A549 (cell line): ENCODE measurements at regions not wholly inside any gene's neighbourhood (a gene's known extent, or its start where the extent isn't known, plus 50 kb on each side); places are given as distances from the start of the nearest gene placed in this dataset.

Experiments
- ATAC-seq, 2 experiments: fragments of 200-7000 bp in 1 of 2; fragments of >200 bp in 1 of 2; cut with Nextera tagmentation in 1 of 2; cut with Tn5 transposase in 1 of 2; 3 replicates each; pipeline versions ENCODE4 v1.8.0 to v1.9.1; 2018 to 2020; ENCODE audit warnings: mild to moderate bottlenecking in 1 of 2, moderate library complexity in 1 of 2
- CTCF ChIA-PET: fragments of 300-600 bp; sonication (Branson Sonifier 250); formaldehyde crosslinking; extraction: SDS; loops from one replicate; lab custom pipeline; 2021; ENCODE audit warnings: antibody characterized with exemption, inconsistent platforms; lab: Yijun Ruan, JAX
- POLR2A ChIA-PET: fragments of 350-600 bp; formaldehyde crosslinking; extraction: SDS; loops from one replicate; lab custom pipeline; 2021; ENCODE audit warnings: antibody characterized with exemption, inconsistent platforms; lab: Yijun Ruan, JAX
- DNase-seq, 2 experiments: peaks; one replicate each; pipeline versions ENCODE4 v3.0.0 to v3.0.0-alpha.2; 2011 to 2016; ENCODE audit warnings: low read depth in 1 of 2, low spot score in 1 of 2
- FAIRE-seq: peaks from 2 replicates; lab custom pipeline; 2011; peaks lifted over from hg19 to GRCh38; lab: Jason Lieb, UNC
- H3K27ac ChIP-seq, 2 experiments: fragments of >200 bp; sonication (Bioruptor Twin); formaldehyde crosslinking; 3 replicates each; pipeline ENCODE4 v1.5.1; 2016 to 2017
- H3K4me1 ChIP-seq: fragments of >200 bp; sonication (Bioruptor Twin); formaldehyde crosslinking; 3 replicates; pipeline ENCODE4 v1.6.1; 2016
- H3K4me2 ChIP-seq: fragments of >200 bp; sonication (Bioruptor Twin); formaldehyde crosslinking; 3 replicates; pipeline ENCODE4 v1.6.1; 2016
- H3K4me3 ChIP-seq: fragments of >200 bp; sonication (Bioruptor Twin); formaldehyde crosslinking; 3 replicates; pipeline ENCODE4 v1.5.1; 2016
- H3K9me3 ChIP-seq: fragments of >200 bp; sonication (Bioruptor Twin); formaldehyde crosslinking; 3 replicates; pipeline ENCODE4 v1.6.1; 2016
- CBX2 ChIP-seq: fragments of 200-600 bp; sonication (generic); IDR thresholded peaks from 2 replicates; pipeline ENCODE4 v1.6.1; 2016; ENCODE audit warnings: low read depth, mild to moderate bottlenecking, borderline replicate concordance
- CHD2 ChIP-seq: fragments of 150-350 bp; IDR thresholded peaks from 2 replicates; pipeline ENCODE4 v1.6.1; 2014; ENCODE audit warnings: low read length; ENCODE audit not compliant: partially characterized antibody
- CHD4 ChIP-seq: fragments of 200-600 bp; sonication (generic); IDR thresholded peaks from 2 replicates; pipeline ENCODE4 v1.6.1; 2016; ENCODE audit warnings: antibody characterized with exemption, mild to moderate bottlenecking, borderline replicate concordance
- E2F6 ChIP-seq: IDR thresholded peaks from 2 replicates; pipeline ENCODE4 v1.6.1; 2012; ENCODE audit warnings: low read depth, borderline replicate concordance
- EP300 ChIP-seq, 2 experiments: fragments of >200 bp; sonication (Bioruptor Twin); formaldehyde crosslinking; IDR thresholded peaks; 2 replicates in 1 of 2; 3 replicates in 1 of 2; pipeline ENCODE4 v1.6.1; 2016 to 2017
- FOSL2 ChIP-seq, 2 experiments: fragments of 450-650 bp in 1 of 2; fragments of >200 bp in 1 of 2; sonication (Bioruptor Twin) in 1 of 2; formaldehyde crosslinking; IDR thresholded peaks; 2 replicates each; pipeline versions ENCODE4 v1.5.0 to v1.6.1; 2016 to 2020; ENCODE audit warnings: mild to moderate bottlenecking in 1 of 2, moderate library complexity in 1 of 2
- FOXS1 ChIP-seq: fragments of 250-450 bp; sonication (Bioruptor Pico); IDR thresholded peaks from 2 replicates; pipeline ENCODE4 v1.5.0; 2020; ENCODE audit warnings: mild to moderate bottlenecking, moderate library complexity
- HOXB5 ChIP-seq: fragments of 250-450 bp; sonication (Bioruptor Pico); IDR thresholded peaks from 2 replicates; pipeline ENCODE4 v1.5.0; 2020; ENCODE audit warnings: mild to moderate bottlenecking, moderate library complexity
- KDM1A ChIP-seq: fragments of 200-600 bp; sonication (generic); IDR thresholded peaks from 2 replicates; pipeline ENCODE4 v1.6.1; 2016; ENCODE audit warnings: low read depth, mild to moderate bottlenecking
- MYC ChIP-seq: IDR thresholded peaks from 2 replicates; pipeline ENCODE4 v1.6.1; 2012; ENCODE audit warnings: mild to moderate bottlenecking, inconsistent platforms, low read length, improper control_type of control experiment, borderline replicate concordance
- NFE2L2 ChIP-seq: fragments of 150-350 bp; conservative IDR thresholded peaks from 2 replicates; pipeline ENCODE4 v1.6.1; 2014; ENCODE audit warnings: low read length
- NPAS2 ChIP-seq: fragments of 250-450 bp; sonication (Bioruptor Pico); IDR thresholded peaks from 2 replicates; pipeline ENCODE4 v1.8.0; 2022; ENCODE audit warnings: mild to moderate bottlenecking, moderate library complexity, borderline replicate concordance
- NR3C1 ChIP-seq: fragments of >200 bp; sonication (Bioruptor Twin); formaldehyde crosslinking; IDR thresholded peaks from 3 replicates; pipeline ENCODE4 v1.6.1; 2017
- POLR2A ChIP-seq: IDR thresholded peaks from 2 replicates; pipeline ENCODE4 v1.6.1; 2012; ENCODE audit warnings: mild to moderate bottlenecking, low read length
- POLR2AphosphoS2 ChIP-seq: conservative IDR thresholded peaks from 2 replicates; pipeline ENCODE4 v1.6.1; 2012; ENCODE audit warnings: low read length, improper control_type of control experiment, inconsistent platforms
- RAD21 ChIP-seq, 2 experiments: fragments of >200 bp in 1 of 2; sonication (Bioruptor Twin) in 1 of 2; formaldehyde crosslinking in 1 of 2; IDR thresholded peaks in 1 of 2; conservative IDR thresholded peaks in 1 of 2; 2 replicates in 1 of 2; 3 replicates in 1 of 2; pipeline ENCODE4 v1.6.1; 2012 to 2018; ENCODE audit warnings: inconsistent platforms in 1 of 2
- RARB ChIP-seq: fragments of 250-450 bp; sonication (Bioruptor Pico); IDR thresholded peaks from 2 replicates; pipeline ENCODE4 v1.8.0; 2021; ENCODE audit warnings: mild to moderate bottlenecking, moderate library complexity
- RCOR1 ChIP-seq: fragments of 150-350 bp; IDR thresholded peaks from 2 replicates; pipeline ENCODE4 v1.6.1; 2014; ENCODE audit warnings: antibody characterized with exemption, low read length, low read depth
- RNF2 ChIP-seq: fragments of 200-600 bp; sonication (generic); IDR thresholded peaks from 2 replicates; pipeline ENCODE4 v1.6.1; 2016; ENCODE audit warnings: low read depth, mild to moderate bottlenecking, antibody characterized with exemption, moderate library complexity, borderline replicate concordance
- SMC3 ChIP-seq: fragments of >200 bp; sonication (Bioruptor Twin); formaldehyde crosslinking; IDR thresholded peaks from 3 replicates; pipeline ENCODE4 v1.6.1; 2018; ENCODE audit warnings: inconsistent platforms
- TFCP2L1 ChIP-seq: fragments of 250-450 bp; sonication (Bioruptor Pico); IDR thresholded peaks from 2 replicates; pipeline ENCODE4 v1.5.0; 2021; ENCODE audit warnings: mild to moderate bottlenecking
- USF2 ChIP-seq: fragments of 450-650 bp; IDR thresholded peaks from 2 replicates; pipeline ENCODE4 v1.6.1; 2014; ENCODE audit warnings: antibody characterized with exemption
- ZC3H11A ChIP-seq: fragments of 450-650 bp; IDR thresholded peaks from 2 replicates; pipeline ENCODE4 v1.6.1; 2014; ENCODE audit warnings: antibody characterized with exemption, mild to moderate bottlenecking
- ZFP36 ChIP-seq: fragments of 450-650 bp; IDR thresholded peaks from 2 replicates; pipeline ENCODE4 v1.6.1; 2014; ENCODE audit warnings: borderline replicate concordance; ENCODE audit not compliant: partially characterized antibody
- ZNF302 ChIP-seq: fragments of 250-450 bp; sonication (Bioruptor Pico); IDR thresholded peaks from 2 replicates; pipeline ENCODE4 v1.9.0; 2021; ENCODE audit warnings: inconsistent platforms, mild to moderate bottlenecking, moderate library complexity
- ZSCAN20 ChIP-seq: fragments of 250-450 bp; sonication (Bioruptor Pico); IDR thresholded peaks from 2 replicates; pipeline ENCODE4 v1.8.0; 2022; ENCODE audit warnings: mild to moderate bottlenecking, moderate library complexity
- WGBS: methylation state at CpG from one replicate; pipeline ENCODE4 v1.1.6; 2017; ENCODE audit errors: missing lambda C conversion rate; 5-methylcytosine and 5-hydroxymethylcytosine counted together
- TF ChIP-seq, protein P1 (sequence below): IDR thresholded peaks from 2 replicates; pipeline ENCODE4 v1.6.1; 2012
- TF ChIP-seq, protein P2 (sequence below): fragments of >200 bp; sonication (Bioruptor Twin); formaldehyde crosslinking; IDR thresholded peaks from 3 replicates; pipeline ENCODE4 v1.6.1; 2016
- TF ChIP-seq, protein P3 (sequence below): fragments of 200-600 bp; sonication (generic); IDR thresholded peaks from 2 replicates; pipeline ENCODE4 v1.6.1; 2016; ENCODE audit warnings: antibody characterized with exemption, mild to moderate bottlenecking, moderate library complexity
- TF ChIP-seq, protein P4 (sequence below): fragments of 150-350 bp; IDR thresholded peaks from 2 replicates; pipeline ENCODE4 v1.6.1; 2014; ENCODE audit warnings: low read depth, mild to moderate bottlenecking, low read length

DNA sequence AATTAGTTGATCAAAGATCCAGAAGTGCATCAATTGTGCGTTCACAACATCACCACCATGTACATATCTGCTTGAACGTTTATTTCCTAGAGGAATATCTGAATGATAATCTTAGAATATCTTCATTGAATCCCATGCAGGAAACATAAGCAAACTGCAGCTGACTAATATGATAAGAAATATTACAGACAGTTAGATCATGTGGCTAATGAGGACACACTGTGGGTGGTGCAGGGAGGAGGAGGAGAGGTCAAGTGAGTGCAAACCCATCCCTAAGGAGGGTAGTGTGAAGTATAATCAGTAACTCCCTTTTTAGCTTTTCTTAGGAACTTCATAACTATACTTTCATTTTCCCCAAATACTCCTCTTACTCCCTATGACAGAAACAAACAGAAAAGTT, 58.3 kb upstream of the HPGD start (continued):
- no peak for TF ChIP-seq FOSL2 (IDR thresholded peaks at IDR 0.05)
- no peak for TF ChIP-seq FOSL2 (CRISPR knock-in tag; IDR thresholded peaks at IDR 0.05)

- H3K9me3 ChIP-seq, result no peaks in the 10 kb centered on the region
- WGBS, result 65% methylated on average over 3 of the region's 3 CpGs
- H3K4me1 ChIP-seq, result no peaks in the 10 kb centered on the region
- no peak for DNase-seq
- ChIA-PET POLR2A (no interaction called here), CTCF (no interaction called here)
- no peak overlapping the region for H3K4me3 ChIP-seq
- no peak for FAIRE-seq
- TF ChIP-seq NFE2L2, result no peak
- TF ChIP-seq KDM1A, result no peak
- TF ChIP-seq ZSCAN20 (CRISPR knock-in tag), result no peak
- TF ChIP-seq, protein P1, sequence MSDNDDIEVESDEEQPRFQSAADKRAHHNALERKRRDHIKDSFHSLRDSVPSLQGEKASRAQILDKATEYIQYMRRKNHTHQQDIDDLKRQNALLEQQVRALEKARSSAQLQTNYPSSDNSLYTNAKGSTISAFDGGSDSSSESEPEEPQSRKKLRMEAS, result no peak
- no peak for TF ChIP-seq SMC3
- no peak for TF ChIP-seq RAD21 (conservative IDR thresholded peaks at IDR 0.05 in 1 of 2, IDR thresholded peaks at IDR 0.05 in 1 of 2)
- no peak for TF ChIP-seq EP300 (IDR thresholded peaks at IDR 0.05)
- TF ChIP-seq HOXB5 (CRISPR knock-in tag), result no peak
- TF ChIP-seq FOXS1 (CRISPR knock-in tag), result no peak
- TF ChIP-seq CBX2, result no peak
- TF ChIP-seq ZNF302 (CRISPR knock-in tag), result no peak
- TF ChIP-seq USF2, result no peak
- TF ChIP-seq, protein P2, sequence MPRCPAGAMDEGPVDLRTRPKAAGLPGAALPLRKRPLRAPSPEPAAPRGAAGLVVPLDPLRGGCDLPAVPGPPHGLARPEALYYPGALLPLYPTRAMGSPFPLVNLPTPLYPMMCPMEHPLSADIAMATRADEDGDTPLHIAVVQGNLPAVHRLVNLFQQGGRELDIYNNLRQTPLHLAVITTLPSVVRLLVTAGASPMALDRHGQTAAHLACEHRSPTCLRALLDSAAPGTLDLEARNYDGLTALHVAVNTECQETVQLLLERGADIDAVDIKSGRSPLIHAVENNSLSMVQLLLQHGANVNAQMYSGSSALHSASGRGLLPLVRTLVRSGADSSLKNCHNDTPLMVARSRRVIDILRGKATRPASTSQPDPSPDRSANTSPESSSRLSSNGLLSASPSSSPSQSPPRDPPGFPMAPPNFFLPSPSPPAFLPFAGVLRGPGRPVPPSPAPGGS, result no peak
- TF ChIP-seq E2F6, result no peak
- TF ChIP-seq RARB, result no peak
- no peak overlapping the region for H3K4me2 ChIP-seq
- no peak for ATAC-seq
- H3K27ac ChIP-seq, result no peak overlapping the region
These were observed 57.1 kb upstream of the HPGD start for GRCh38 chr4:174579421-174579820.

GRCh38 chr4:174578366-174578765, 56.1 kb upstream of the HPGD start:
- ChIA-PET POLR2A (no interaction called here), CTCF (no interaction called here)
- H3K9me3 ChIP-seq, result no peaks in the 10 kb centered on the region
- no peak overlapping the region for H3K4me2 ChIP-seq
- FAIRE-seq (no peak), ATAC-seq (no peak), DNase-seq (no peak)
- no peak overlapping the region for H3K27ac ChIP-seq
- 85% methylated on average over 1 of the region's 1 CpG for WGBS
- TF ChIP-seq POLR2AphosphoS2 (no peak), NR3C1 (no peak), CHD4 (no peak), RCOR1 (no peak), ZC3H11A (no peak), TFCP2L1 (CRISPR knock-in tag) (no peak), ZFP36 (no peak), POLR2A (no peak), NPAS2 (no peak), MYC (no peak), CHD2 (no peak), RNF2 (no peak)
- TF ChIP-seq, protein P3, sequence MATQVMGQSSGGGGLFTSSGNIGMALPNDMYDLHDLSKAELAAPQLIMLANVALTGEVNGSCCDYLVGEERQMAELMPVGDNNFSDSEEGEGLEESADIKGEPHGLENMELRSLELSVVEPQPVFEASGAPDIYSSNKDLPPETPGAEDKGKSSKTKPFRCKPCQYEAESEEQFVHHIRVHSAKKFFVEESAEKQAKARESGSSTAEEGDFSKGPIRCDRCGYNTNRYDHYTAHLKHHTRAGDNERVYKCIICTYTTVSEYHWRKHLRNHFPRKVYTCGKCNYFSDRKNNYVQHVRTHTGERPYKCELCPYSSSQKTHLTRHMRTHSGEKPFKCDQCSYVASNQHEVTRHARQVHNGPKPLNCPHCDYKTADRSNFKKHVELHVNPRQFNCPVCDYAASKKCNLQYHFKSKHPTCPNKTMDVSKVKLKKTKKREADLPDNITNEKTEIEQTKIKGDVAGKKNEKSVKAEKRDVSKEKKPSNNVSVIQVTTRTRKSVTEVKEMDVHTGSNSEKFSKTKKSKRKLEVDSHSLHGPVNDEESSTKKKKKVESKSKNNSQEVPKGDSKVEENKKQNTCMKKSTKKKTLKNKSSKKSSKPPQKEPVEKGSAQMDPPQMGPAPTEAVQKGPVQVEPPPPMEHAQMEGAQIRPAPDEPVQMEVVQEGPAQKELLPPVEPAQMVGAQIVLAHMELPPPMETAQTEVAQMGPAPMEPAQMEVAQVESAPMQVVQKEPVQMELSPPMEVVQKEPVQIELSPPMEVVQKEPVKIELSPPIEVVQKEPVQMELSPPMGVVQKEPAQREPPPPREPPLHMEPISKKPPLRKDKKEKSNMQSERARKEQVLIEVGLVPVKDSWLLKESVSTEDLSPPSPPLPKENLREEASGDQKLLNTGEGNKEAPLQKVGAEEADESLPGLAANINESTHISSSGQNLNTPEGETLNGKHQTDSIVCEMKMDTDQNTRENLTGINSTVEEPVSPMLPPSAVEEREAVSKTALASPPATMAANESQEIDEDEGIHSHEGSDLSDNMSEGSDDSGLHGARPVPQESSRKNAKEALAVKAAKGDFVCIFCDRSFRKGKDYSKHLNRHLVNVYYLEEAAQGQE, result no peak
- TF ChIP-seq, protein P4, sequence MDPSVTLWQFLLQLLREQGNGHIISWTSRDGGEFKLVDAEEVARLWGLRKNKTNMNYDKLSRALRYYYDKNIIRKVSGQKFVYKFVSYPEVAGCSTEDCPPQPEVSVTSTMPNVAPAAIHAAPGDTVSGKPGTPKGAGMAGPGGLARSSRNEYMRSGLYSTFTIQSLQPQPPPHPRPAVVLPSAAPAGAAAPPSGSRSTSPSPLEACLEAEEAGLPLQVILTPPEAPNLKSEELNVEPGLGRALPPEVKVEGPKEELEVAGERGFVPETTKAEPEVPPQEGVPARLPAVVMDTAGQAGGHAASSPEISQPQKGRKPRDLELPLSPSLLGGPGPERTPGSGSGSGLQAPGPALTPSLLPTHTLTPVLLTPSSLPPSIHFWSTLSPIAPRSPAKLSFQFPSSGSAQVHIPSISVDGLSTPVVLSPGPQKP, result no peak
- H3K4me3 ChIP-seq, result no peak overlapping the region
- H3K4me1 ChIP-seq, result no peaks in the 10 kb centered on the region
